ENCODE measurements at regions not wholly inside any gene's neighbourhood (a gene's known extent, or its start where the extent isn't known, plus 50 kb on each side); places are given as distances from the start of the nearest gene placed in this dataset.
A peak's percentile ranks its signal among the peaks of the same experiment; 100 is the strongest.

DNA sequence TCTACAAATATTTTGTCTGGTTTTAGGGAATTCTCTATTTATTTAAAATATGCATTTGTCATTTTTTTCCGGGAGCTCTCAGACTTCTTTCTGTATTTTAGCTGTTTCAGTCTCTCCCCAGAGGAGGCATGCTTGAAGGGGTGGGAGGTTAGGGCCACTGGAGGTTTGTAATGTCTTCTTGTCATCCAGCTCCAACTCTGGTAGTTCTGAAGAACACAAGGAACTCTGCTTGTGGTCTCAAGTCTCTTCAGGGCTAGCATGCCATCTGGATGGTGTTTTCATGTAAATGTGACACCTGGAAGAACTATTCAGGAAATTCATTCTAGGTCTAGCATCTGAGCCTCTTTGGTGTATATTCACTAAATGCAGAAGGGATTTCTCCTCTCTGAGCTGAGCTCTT is 518.4 kb upstream of the DCC start:
- DNase-seq = no peak

- no peak for DNase-seq
Measured at GRCh38 chr18:51824746-51825145, 515.3 kb upstream of the DCC start.

GRCh38 chr18:51833850-51834249 is 506.1 kb upstream of the DCC start:
- no peak for DNase-seq

GRCh38 chr18:51848702-51849101 is 491.3 kb upstream of the DCC start:
- no peak for DNase-seq

GRCh38 chr18:51852681-51853080 is 487.3 kb upstream of the DCC start:
- DNase-seq = no peak

DNA sequence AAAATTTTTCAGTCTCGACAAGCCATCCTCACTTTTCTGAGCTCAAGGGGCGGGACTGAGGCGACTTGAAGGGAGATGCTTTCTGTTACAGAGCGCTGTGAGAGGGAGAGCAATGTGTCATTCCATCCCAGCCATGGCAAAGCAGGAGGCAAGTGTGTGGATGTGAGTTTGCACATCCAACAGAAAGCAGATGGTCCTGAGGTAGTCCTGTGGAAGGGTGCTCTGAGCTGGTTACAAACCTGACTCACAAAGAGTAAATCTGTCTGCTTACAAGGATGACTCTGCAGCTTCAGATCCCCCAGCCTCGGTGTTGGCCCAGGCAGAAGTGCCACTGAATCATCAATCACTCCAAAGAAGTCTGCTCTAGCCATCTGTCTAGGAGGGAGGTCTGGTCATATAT is 482.0 kb upstream of the DCC start:
- DNase-seq = no peak

- no peak for DNase-seq
Measured at GRCh38 chr18:51861046-51861445, 479.0 kb upstream of the DCC start.

DNA sequence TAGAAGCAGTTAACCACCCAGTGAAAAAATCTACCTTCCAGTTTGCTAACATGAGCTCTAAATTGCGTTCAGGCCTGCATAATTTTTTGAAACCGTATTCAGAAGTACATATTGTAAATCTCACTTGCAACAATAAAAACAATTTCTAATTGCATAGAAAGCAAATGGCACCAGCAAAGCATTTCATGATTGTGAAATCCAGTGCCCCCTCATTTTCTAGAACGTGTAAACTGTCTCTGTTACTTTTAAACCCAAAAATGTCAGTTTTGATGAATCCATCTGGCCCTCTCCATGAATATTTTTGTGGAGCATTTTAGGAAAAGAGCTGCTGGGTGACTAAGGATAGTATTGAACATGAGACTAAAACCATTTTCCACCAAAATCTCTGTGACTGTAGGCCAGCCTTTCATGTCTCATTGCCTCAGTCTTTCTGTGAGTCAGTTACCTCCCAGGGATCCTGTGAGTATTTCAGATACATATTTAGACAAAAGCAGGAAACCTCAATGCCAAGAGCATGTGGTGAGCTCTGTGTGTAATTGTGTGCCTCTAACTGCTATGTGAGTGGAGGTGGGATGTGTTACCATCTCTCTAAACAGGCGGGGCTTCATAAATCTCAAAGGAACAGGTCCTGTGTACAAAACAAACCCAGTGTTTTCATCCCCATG is 477.8 kb upstream of the DCC start:
- DNase-seq = no peak

DNA sequence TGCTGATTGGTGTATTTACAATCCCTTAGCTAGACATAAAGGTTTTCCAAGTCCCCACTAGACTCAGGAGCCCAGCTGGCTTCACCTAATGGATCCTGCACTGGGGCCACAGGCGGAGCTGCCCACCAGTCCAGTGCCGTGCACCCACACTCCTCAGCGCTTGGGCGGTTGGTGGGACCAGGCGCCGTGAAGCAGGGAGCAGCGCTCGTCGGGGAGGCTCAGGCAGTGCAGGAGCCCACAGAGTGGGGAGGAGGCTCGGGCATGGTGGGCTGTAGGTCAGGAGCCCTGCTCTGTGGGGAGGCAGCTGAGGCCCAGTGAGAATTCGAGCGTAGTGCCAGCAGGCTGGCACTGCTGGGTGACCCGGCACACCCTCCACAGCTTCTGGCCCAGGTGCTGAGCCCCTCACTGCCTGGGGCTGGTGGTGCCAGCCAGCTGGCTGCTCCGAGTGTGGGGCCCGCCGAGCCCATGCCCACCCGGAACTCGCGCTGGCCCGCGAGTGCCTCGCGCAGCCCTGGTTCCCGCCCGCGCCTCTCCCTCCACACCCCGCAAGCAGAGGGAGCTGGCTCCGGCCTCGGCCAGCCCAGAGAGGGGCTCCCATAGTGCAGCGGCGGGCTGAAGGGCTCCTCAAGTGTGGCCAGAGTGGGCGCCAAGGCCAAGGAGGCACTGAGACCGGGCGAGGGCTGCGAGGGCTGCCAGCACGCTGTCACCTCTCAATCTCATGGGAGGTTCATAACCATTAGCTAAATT is 475.6 kb upstream of the DCC start:
- DNase-seq = no peak

GRCh38 chr18:51865538-51865937 is 474.5 kb upstream of the DCC start:
- no peak for DNase-seq

DNA sequence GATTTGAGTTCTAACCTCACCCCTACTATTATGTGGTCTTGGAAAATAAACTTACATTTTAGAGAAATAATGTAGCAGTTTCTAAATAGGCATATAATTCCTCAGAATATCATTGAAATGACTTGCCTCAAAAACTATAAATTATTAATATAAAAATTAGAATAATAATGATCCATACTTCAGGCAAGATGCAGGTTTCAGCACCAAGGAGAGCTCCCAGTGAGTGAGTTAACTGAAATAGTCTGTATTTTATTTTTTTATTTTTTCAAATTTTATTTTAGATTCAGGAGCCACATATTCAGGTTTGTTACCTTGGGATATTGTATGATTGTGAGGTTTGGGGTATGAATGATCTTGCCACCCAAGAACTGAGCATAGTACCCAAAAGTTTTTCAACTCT is 472.2 kb upstream of the DCC start:
- DNase-seq = peak; percentile 7 to 10

DNA sequence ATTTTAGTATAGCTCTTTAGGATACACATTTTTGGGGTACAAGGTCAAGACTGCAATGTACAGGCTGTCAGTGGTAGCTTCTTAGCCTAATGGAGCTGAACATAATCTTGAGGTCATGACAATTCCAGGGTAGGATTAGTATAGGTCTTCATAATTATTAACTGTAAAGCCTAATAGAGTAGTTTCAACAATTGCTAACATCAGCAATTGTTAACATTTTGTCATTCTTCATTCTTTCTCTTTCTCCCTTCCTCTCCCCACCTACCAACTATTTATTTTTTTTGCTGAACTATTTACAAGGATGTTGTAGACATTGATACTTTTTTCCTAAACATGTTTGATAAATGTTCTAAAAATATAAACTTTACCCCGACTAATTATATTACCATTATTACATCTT is 461.3 kb upstream of the DCC start:
- no peak for DNase-seq

DNA sequence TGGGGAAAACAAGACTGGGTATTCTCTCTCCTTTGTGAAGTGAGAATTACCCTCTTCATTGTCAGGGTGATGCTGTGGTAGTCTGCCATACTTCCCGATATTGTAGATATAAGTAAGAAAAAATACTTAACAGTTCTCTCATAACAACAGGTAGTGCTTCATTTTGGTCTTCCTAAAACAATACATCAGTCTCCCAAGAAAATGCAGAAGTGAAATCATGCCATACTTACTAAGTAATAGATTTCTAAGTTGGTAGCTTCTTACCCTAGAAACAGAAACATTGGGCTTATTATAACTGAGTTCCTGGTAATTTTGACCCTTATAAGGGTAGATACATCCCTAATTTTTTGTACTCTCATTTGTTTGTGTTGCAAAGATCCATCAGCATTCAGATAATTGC is 460.7 kb upstream of the DCC start:
- no peak for DNase-seq

DNA sequence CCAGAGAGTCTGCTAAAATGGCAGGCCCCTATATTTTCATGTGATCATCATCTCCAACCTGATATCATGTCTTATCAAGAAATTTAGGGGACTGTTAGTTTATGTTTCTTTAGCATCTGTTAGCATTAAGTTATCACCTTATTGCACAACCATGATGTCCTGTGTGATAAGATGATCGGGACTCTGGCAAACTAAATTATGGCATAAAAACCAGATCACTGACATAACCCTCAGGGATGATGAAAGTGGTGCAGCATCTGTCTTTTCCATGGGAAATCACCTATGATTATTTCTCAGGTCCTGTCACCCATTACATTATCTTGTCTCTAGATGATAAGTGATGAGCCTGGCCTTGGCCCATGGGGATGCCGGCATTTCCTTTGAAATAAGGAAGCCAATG is 458.6 kb upstream of the DCC start:
- DNase-seq = no peak

- DNase-seq = no peak
Measured at GRCh38 chr18:51884039-51884438, 456.0 kb upstream of the DCC start.

DNA sequence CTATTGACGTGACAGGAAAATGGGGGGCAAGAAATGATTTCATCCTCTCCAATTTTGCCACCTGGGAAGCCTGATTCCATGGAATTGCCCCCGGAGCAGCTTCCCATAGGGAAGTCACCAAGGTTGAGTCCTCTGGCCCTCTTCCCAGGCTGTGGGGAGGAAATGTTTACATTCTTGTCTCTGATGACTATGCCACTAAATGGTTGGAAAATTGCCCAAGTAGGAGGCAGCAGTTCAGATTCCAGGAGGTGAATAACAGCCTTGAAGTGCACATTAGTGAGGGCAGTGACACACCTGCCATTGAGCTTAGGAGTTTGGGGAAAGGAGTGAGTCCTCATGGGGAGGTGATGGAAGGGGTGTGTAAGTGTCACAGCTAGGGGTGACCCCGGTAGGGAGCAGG is 449.2 kb upstream of the DCC start:
- DNase-seq = peak; percentile 29 to 32

DNA sequence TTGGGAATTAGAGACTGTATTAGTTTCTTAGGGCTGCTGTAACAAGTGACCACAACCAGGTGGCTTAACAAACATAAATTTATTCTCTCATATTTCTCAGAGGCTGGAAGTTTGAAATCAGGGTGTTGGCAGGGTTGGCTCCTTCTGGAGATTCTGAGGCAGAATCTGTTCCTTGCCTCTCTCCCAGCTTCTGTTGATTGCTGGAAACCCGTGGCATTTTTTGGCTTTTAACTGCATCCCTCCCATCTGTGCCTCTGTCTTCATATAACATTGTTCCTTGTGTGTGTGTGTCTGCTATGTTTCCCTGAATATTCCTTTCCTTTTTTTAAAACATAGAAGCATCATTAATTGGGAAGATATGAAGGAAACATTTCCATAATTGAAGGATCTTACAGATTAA is 448.1 kb upstream of the DCC start:
- no peak for DNase-seq

DNA sequence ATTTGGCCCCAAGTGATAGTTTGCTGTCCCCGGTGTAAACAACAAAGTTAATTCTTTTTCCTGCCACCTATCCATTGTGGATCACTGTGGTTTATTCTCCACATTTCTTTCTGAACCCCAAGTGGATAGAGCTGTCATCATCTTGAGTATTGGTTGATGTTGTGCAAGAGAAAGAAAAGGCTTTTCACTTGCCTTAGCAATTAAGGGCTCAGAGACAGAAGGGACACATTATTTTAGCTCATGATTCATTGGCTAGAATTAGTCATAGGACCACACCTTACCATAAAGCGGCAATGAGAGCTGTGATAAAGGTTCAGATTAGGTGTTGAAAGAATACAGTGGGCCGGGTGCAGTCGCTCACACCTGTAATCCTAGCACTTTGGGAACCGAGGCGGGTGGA is 442.1 kb upstream of the DCC start:
- no peak for DNase-seq

- no peak for DNase-seq
Measured at GRCh38 chr18:51907687-51908597, 432.1 kb upstream of the DCC start.

- DNase-seq = no peak
Measured at GRCh38 chr18:51908598-51908944, 431.4 kb upstream of the DCC start.

- DNase-seq = no peak
Measured at GRCh38 chr18:51911584-51911983, 428.4 kb upstream of the DCC start.

- no peak for DNase-seq
Measured at GRCh38 chr18:51912381-51912780, 427.6 kb upstream of the DCC start.

DNA sequence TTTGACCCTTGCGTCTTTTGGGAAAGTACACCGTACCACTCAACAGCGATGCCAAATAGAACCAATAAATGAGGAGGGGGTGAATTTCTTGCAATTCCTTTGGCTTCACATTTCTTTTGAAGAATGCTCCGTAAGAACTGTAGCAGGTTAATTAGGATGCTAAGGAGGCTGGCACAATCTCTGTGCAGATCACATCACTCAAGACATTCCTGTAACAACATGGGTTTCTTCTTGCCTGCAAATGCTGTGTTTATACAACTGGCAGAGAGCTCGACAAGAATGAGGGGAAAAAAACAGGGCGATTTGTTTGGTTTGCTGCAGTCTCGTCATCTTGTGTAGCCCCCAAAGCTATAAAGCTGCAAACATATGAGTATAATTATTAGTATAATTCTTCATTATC is 424.8 kb upstream of the DCC start:
- no peak for DNase-seq

Data from right lung (tissue), 2 donors.